HepG2 (cell line): ENCODE measurements at regions not wholly inside any gene's neighbourhood (a gene's known extent, or its start where the extent isn't known, plus 50 kb on each side); places are given as distances from the start of the nearest gene placed in this dataset.

Source experiments
- ATAC-seq: fragments of 200-7000 bp; cut with Tn5 transposase; 3 replicates; pipeline ENCODE4 v1.9.1; 2020; ENCODE audit warnings: mild to moderate bottlenecking, moderate library complexity
- BruUV-seq: library from RNA; stranded (reverse); fragments of 400-500 nt; replicated peaks from 2 replicates; lab custom pipeline; 2021; lab: Mats Ljungman, UMichigan
- CTCF ChIA-PET: fragments of 300-600 bp; formaldehyde crosslinking; extraction: SDS; loops from one replicate; lab custom pipeline; 2021; ENCODE audit warnings: low total read pairs, inconsistent platforms, low intra/inter-chr PET ratio; lab: Yijun Ruan, JAX
- POLR2A ChIA-PET: fragments of 350-600 bp; sonication (Branson Sonifier 250); formaldehyde crosslinking; loops from one replicate; lab custom pipeline; 2020; ENCODE audit warnings: antibody characterized with exemption, inconsistent platforms; lab: Yijun Ruan, JAX
- DNase-seq: peaks from one replicate; pipeline ENCODE4 v3.0.0-alpha.2; 2015; ENCODE audit warnings: low spot score
- FAIRE-seq: peaks from 3 replicates; lab custom pipeline; 2011; peaks lifted over from hg19 to GRCh38; lab: Jason Lieb, UNC
- H2AFZ ChIP-seq: one replicate; pipeline ENCODE4 v1.6.1; 2011; ENCODE audit warnings: low read length, inconsistent platforms
- H3K27ac ChIP-seq: fragments of 300-600 bp; 3 replicates; pipeline ENCODE4 v1.8.0; 2011; ENCODE audit warnings: mixed run types, mild to moderate bottlenecking, mixed read lengths, low read length, inconsistent platforms; ENCODE audit not compliant: insufficient read depth; ENCODE audit errors: extremely low read length
- H3K27me3 ChIP-seq, 2 experiments: fragments of 200-600 bp in 1 of 2; 2 replicates in 1 of 2; 3 replicates in 1 of 2; pipeline versions ENCODE4 v1.6.0 to v1.8.0; 2011; ENCODE audit warnings: low read length in 2 of 2, mild to moderate bottlenecking in 2 of 2, moderate library complexity in 2 of 2, inconsistent platforms in 1 of 2; ENCODE audit not compliant: insufficient read depth in 2 of 2, control insufficient read depth in 1 of 2
- H3K36me3 ChIP-seq, 2 experiments: fragments of 200-600 bp in 1 of 2; replicated peaks in 1 of 2; 2 replicates in 1 of 2; 3 replicates in 1 of 2; pipeline versions ENCODE4 v1.5.1 to v1.8.0; 2011; ENCODE audit warnings: low read length in 2 of 2, inconsistent platforms in 1 of 2; ENCODE audit not compliant: insufficient read depth in 2 of 2, control insufficient read depth in 1 of 2
- H3K4me1 ChIP-seq: 2 replicates; pipeline ENCODE4 v1.5.1; 2012; ENCODE audit warnings: low read length, inconsistent platforms; ENCODE audit not compliant: insufficient read depth
- H3K4me2 ChIP-seq: 2 replicates; pipeline ENCODE4 v1.6.0; 2011; ENCODE audit warnings: low read depth, low read length, inconsistent platforms
- H3K4me3 ChIP-seq, 3 experiments: fragments of 200-600 bp in 1 of 3; sonication (generic), shearing (Covaris generic) in 1 of 3; replicated peaks in 1 of 3; 2 replicates each; pipeline ENCODE4 v1.5.1; 2011 to 2016; ENCODE audit warnings: low read length in 3 of 3, inconsistent platforms in 2 of 3, low read depth in 2 of 3, mild to moderate bottlenecking in 2 of 3, control low read depth in 1 of 3, mixed read lengths in 1 of 3; ENCODE audit not compliant: insufficient read depth in 1 of 3
- H3K79me2 ChIP-seq: one replicate; pipeline ENCODE4 v1.6.1; 2011; ENCODE audit warnings: low read length, inconsistent platforms; ENCODE audit not compliant: insufficient read depth
- H3K9ac ChIP-seq: 2 replicates; pipeline ENCODE4 v1.6.0; 2011; ENCODE audit warnings: mild to moderate bottlenecking, low read depth, low read length, inconsistent platforms; ENCODE audit not compliant: insufficient read depth
- H3K9me3 ChIP-seq: 2 replicates; pipeline ENCODE4 v1.5.1; 2012; ENCODE audit warnings: mild to moderate bottlenecking, low read length
- H4K20me1 ChIP-seq: 2 replicates; pipeline ENCODE4 v1.6.0; 2011; ENCODE audit warnings: inconsistent platforms, mild to moderate bottlenecking, low read length, moderate library complexity; ENCODE audit not compliant: insufficient read depth
- AGO2 ChIP-seq: fragments of 200-400 bp; formaldehyde crosslinking; optimal IDR thresholded peaks from 2 replicates; pipeline ENCODE3; 2017; ENCODE audit warnings: mild to moderate bottlenecking, low read depth, low read length, moderate library complexity
- ATF7 ChIP-seq, 2 experiments: fragments of 450-650 bp in 1 of 2; sonication (generic) in 1 of 2; formaldehyde crosslinking in 1 of 2; IDR thresholded peaks; 2 replicates each; pipeline versions ENCODE4 v1.4.0 to v1.6.1; 2016 to 2020; ENCODE audit warnings: antibody characterized with exemption in 1 of 2, mild to moderate bottlenecking in 1 of 2, missing genetic modification reagents in 1 of 2
- CHD2 ChIP-seq: IDR thresholded peaks from 2 replicates; pipeline ENCODE4 v1.6.1; 2011; ENCODE audit warnings: low read depth, low read length, improper control_type of control experiment
- FIP1L1 ChIP-seq: fragments of 200-400 bp; formaldehyde crosslinking; IDR thresholded peaks from 2 replicates; pipeline ENCODE4 v1.6.1; 2018; ENCODE audit warnings: low read depth, mild to moderate bottlenecking, low read length, moderate library complexity, borderline replicate concordance; ENCODE audit not compliant: insufficient read depth
- FOSL2 ChIP-seq: sonication (generic); formaldehyde crosslinking; IDR thresholded peaks from 2 replicates; pipeline ENCODE4 v1.4.0; 2020; ENCODE audit warnings: missing genetic modification reagents
- HNF4A ChIP-seq: sonication (generic); formaldehyde crosslinking; IDR thresholded peaks from 2 replicates; pipeline ENCODE4 v1.4.0; 2020; ENCODE audit warnings: missing genetic modification reagents
- IKZF1 ChIP-seq: fragments of 450-650 bp; IDR thresholded peaks from 2 replicates; pipeline ENCODE4 v1.7.1; 2016
- MBD4 ChIP-seq: IDR thresholded peaks from 2 replicates; pipeline ENCODE4 v1.6.1; 2012; ENCODE audit warnings: low read length, inconsistent platforms, borderline replicate concordance
- RAD21 ChIP-seq: fragments of 450-650 bp; formaldehyde crosslinking; IDR thresholded peaks from 2 replicates; pipeline ENCODE4 v1.5.0; 2020; ENCODE audit warnings: mild to moderate bottlenecking
- REL ChIP-seq: sonication (generic); formaldehyde crosslinking; conservative IDR thresholded peaks from 2 replicates; pipeline ENCODE4 v1.8.0; 2022; ENCODE audit warnings: mild to moderate bottlenecking, missing genetic modification reagents, moderate library complexity
- RFXAP ChIP-seq: sonication (generic); formaldehyde crosslinking; IDR thresholded peaks from 2 replicates; pipeline ENCODE4 v1.4.0; 2020; ENCODE audit warnings: missing genetic modification reagents, borderline replicate concordance
- SMC3 ChIP-seq: IDR thresholded peaks from 2 replicates; pipeline ENCODE4 v1.6.1; 2011; ENCODE audit warnings: low read length, improper control_type of control experiment
- SMYD3 ChIP-seq: sonication (generic); formaldehyde crosslinking; IDR thresholded peaks from 2 replicates; pipeline ENCODE4 v1.8.1; 2023; ENCODE audit warnings: mild to moderate bottlenecking, missing genetic modification reagents
- YY1 ChIP-seq: IDR thresholded peaks from 2 replicates; pipeline ENCODE4 v1.6.1; 2011; ENCODE audit warnings: low read length, low read depth, moderate library complexity, mild to moderate bottlenecking; ENCODE audit not compliant: insufficient read depth, insufficient replicate concordance
- ZBTB7B ChIP-seq: sonication (generic); formaldehyde crosslinking; IDR thresholded peaks from 2 replicates; pipeline ENCODE4 v1.4.0; 2020; ENCODE audit warnings: missing genetic modification reagents
- ZC3H13 ChIP-seq: sonication (generic); formaldehyde crosslinking; IDR thresholded peaks from 2 replicates; pipeline ENCODE4 v1.8.1; 2023; ENCODE audit warnings: mild to moderate bottlenecking, missing genetic modification reagents, moderate library complexity
- ZKSCAN1 ChIP-seq: fragments of 150-350 bp; IDR thresholded peaks from 2 replicates; pipeline ENCODE4 v1.6.1; 2014; ENCODE audit warnings: low read length
- ZNF274 ChIP-seq: sonication (generic); formaldehyde crosslinking; IDR thresholded peaks from 2 replicates; pipeline ENCODE4 v1.5.1; 2020; ENCODE audit warnings: mild to moderate bottlenecking, missing genetic modification reagents
- ZNF768 ChIP-seq: sonication (generic); formaldehyde crosslinking; IDR thresholded peaks from 2 replicates; pipeline ENCODE4 v1.4.0; 2020; ENCODE audit warnings: missing genetic modification reagents
- ZNF879 ChIP-seq: sonication (generic); formaldehyde crosslinking; IDR thresholded peaks from 2 replicates; pipeline ENCODE4 v1.8.1; 2023; ENCODE audit warnings: missing genetic modification reagents
- WGBS: methylation state at CpG from one replicate; pipeline ENCODE4 v1.1.6; 2017; ENCODE audit warnings: low lambda C conversion rate; 5-methylcytosine and 5-hydroxymethylcytosine counted together
- in situ Hi-C: cut with HindIII; loops from 2 replicates; pipeline ENCODE4 v1.10.0; 2017; ENCODE audit warnings: low pct_unique_long_range_greater_than_20kb; ENCODE audit not compliant: extremely low pct_ligation_motif_present
- intact Hi-C: fragments of 100-400 bp; cut with micrococcal nuclease; formaldehyde crosslinking; loops from one replicate; pipeline ENCODE4 v1.10.0; 2022; ENCODE audit not compliant: unreplicated experiment
- TF ChIP-seq, protein P1 (sequence below): sonication (generic); formaldehyde crosslinking; IDR thresholded peaks from 2 replicates; pipeline ENCODE4 v1.8.1; 2023; ENCODE audit warnings: mild to moderate bottlenecking, moderate library complexity, missing genetic modification reagents
- TF ChIP-seq, protein P2 (sequence below): sonication (generic); formaldehyde crosslinking; IDR thresholded peaks from 2 replicates; pipeline ENCODE4 v1.4.0; 2020; ENCODE audit warnings: mild to moderate bottlenecking, missing genetic modification reagents, borderline replicate concordance

DNA sequence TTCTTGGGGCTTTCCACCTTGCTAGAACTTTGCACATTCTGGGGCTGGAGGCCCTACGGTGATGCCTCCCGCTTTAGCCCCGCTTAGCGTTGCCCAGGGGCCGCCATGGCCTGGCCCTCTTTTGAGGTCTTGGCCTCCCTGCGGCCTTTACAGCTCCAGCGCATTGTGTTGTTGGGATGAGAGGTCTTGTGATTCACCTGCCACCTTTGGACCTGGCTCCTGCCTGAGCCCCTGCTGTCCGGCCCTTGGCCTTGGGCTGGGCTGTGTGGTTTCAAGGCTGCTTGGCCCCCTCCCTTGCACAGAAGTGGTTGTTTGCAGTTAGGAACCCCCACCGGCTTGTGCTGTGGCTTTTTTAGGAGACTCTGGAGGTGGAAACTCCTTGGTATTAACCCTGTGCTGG, 61.0 kb upstream of the CDH4 start:
- intact Hi-C loops (no loop called here), in situ Hi-C loops (no loop called here)
- peak; percentile 57; the same call in 1 of the 3 replicates for ATAC-seq
- CTCF ChIA-PET = no interaction called here
- 36% methylated on average over 9 of the region's 9 CpGs for whole genome bisulfite sequencing
- POLR2A ChIA-PET = no interaction called here
- H3K9me3 ChIP-seq = no peaks in the 10 kb centered on the region
- no peaks in the 10 kb centered on the region for H3K79me2 ChIP-seq
- peaks cover 0 to 18% of the 10 kb centered on the region in 2 experiments; a peak in 2 of 5 replicates for H3K27me3 ChIP-seq
- no peak overlapping the region for H3K4me2 ChIP-seq
- no peak overlapping the region for H3K9ac ChIP-seq
- H3K36me3 ChIP-seq = no peaks in the 10 kb centered on the region
- no peak overlapping the region for H3K4me3 ChIP-seq
- peaks cover 5% of the 10 kb centered on the region; the same call in 1 of the 2 replicates for H3K4me1 ChIP-seq
- DNase-seq = no peak
- no peaks in the 10 kb centered on the region for H4K20me1 ChIP-seq
- no peak overlapping the region for H2AFZ ChIP-seq
- no TSS peak for BruUV-seq
- FAIRE-seq = no peak
- H3K27ac ChIP-seq = no peak overlapping the region
- TF ChIP-seq ZNF768 (no peak), AGO2 (no peak), RAD21 (no peak), HNF4A (peak; percentile 38; the same call in 1 of the 2 replicates), YY1 (no peak), ZNF274 (CRISPR knock-in tag) (no peak), ATF7 (IDR thresholded peaks at IDR 0.05) (no peak), ATF7 (CRISPR knock-in tag; IDR thresholded peaks at IDR 0.05) (no peak), ZBTB7B (CRISPR knock-in tag) (no peak), REL (no peak), CHD2 (no peak), FIP1L1 (0 out of 2 replicates have a peak, but pooled peaks have one; percentile 59), ZKSCAN1 (no peak), ZNF879 (CRISPR knock-in tag) (no peak), SMC3 (no peak), IKZF1 (no peak), ZC3H13 (CRISPR knock-in tag) (no peak), FOSL2 (no peak), SMYD3 (no peak), RFXAP (CRISPR knock-in tag) (no peak), MBD4 (no peak)
- TF ChIP-seq, protein P1, sequence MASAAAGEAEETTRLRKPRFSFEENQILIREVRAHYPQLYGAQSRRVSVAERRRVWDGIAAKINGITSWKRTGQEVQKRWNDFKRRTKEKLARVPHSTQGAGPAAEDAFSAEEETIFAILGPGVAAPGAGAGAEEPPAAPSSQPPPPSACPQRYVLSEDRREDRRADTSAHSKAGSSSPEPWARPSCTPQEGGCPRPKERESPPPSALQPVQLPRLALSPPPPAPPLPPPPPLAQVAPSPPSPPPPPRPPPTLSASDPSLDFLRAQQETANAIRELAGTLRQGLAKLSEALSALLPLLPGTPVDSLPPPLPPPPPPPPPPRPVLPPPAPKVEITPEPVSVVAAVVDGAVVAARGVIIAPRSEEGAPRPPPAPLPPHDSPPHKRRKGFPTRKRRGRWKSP (CRISPR knock-in tag) = no peak
- TF ChIP-seq, protein P2, sequence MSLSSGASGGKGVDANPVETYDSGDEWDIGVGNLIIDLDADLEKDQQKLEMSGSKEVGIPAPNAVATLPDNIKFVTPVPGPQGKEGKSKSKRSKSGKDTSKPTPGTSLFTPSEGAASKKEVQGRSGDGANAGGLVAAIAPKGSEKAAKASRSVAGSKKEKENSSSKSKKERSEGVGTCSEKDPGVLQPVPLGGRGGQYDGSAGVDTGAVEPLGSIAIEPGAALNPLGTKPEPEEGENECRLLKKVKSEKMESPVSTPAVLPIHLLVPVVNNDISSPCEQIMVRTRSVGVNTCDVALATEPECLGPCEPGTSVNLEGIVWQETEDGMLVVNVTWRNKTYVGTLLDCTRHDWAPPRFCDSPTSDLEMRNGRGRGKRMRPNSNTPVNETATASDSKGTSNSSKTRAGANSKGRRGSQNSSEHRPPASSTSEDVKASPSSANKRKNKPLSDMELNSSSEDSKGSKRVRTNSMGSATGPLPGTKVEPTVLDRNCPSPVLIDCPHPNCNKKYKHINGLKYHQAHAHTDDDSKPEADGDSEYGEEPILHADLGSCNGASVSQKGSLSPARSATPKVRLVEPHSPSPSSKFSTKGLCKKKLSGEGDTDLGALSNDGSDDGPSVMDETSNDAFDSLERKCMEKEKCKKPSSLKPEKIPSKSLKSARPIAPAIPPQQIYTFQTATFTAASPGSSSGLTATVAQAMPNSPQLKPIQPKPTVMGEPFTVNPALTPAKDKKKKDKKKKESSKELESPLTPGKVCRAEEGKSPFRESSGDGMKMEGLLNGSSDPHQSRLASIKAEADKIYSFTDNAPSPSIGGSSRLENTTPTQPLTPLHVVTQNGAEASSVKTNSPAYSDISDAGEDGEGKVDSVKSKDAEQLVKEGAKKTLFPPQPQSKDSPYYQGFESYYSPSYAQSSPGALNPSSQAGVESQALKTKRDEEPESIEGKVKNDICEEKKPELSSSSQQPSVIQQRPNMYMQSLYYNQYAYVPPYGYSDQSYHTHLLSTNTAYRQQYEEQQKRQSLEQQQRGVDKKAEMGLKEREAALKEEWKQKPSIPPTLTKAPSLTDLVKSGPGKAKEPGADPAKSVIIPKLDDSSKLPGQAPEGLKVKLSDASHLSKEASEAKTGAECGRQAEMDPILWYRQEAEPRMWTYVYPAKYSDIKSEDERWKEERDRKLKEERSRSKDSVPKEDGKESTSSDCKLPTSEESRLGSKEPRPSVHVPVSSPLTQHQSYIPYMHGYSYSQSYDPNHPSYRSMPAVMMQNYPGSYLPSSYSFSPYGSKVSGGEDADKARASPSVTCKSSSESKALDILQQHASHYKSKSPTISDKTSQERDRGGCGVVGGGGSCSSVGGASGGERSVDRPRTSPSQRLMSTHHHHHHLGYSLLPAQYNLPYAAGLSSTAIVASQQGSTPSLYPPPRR (CRISPR knock-in tag) = no peak
